A204.1 (cell line): ENCODE measurements at regions not wholly inside any gene's neighbourhood (a gene's known extent, or its start where the extent isn't known, plus 50 kb on each side); places are given as distances from the start of the nearest gene placed in this dataset.
"Not testable (repeated sequence)": the region's sequence is repeated elsewhere in the genome, so short reads cannot be mapped to it uniquely, and the experiment has no call there.

Experiments
- FAIRE-seq: peaks from 2 replicates; lab custom pipeline; 2012; peaks lifted over from hg19 to GRCh38; lab: Jason Lieb, UNC

DNA sequence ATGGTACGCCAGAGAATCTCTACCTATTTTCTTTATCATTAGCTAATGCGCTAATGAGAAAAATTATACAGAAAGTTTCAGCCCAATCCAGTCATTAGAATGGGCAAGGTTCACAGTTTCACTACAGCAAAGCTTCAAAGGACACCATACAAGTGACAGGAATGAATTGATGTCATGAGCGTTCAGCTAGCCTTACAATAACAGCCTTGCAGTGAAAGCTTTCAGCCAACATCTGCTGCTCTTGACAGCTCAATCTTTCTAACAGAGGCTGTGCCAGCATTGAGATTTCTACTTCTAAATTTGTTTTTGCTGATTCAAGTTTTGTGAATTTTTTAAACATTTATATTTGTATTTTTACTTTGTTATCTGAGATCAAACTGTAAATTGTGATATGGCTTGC, 302.4 kb upstream of the FAM174A start:
- no peak for FAIRE-seq

DNA sequence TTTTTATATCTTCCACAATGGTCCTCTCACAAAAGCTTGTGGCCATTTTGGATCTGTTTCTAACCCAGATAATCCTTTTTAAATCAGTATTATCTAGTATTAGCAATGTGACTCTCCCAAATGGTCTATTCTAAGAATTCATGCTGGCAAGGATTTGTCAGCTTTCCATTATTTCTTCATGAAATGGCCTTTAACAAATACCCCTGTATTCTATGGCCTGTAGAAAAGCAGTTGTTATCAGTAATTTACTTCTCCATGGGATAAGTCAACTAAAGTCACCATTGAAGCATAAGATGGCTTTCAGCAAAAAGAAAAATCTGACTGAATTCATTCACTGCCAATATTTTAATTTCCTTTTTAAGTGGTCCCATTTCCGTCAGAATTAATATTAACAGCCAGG, 346.4 kb upstream of the FAM174A start:
- no peak for FAIRE-seq

DNA sequence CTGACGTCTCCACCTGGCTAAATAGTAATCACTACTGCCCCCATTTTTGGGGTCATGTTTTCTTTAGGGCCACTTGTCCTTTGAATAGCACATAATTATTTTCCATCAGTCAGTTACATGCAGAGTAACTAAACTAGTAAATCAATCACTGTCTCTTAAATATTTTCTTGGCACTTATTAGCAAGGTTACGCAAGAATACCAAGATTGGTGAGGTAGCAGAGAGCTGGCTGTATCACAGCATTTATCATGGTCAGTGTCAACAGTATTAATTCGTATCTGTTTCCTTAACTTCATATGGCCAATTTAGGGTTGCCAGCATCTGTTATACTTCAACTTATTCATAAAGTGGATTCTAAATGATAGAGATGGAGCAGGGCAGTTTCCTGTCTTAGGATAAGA, 346.8 kb upstream of the FAM174A start:
- no peak for FAIRE-seq

DNA sequence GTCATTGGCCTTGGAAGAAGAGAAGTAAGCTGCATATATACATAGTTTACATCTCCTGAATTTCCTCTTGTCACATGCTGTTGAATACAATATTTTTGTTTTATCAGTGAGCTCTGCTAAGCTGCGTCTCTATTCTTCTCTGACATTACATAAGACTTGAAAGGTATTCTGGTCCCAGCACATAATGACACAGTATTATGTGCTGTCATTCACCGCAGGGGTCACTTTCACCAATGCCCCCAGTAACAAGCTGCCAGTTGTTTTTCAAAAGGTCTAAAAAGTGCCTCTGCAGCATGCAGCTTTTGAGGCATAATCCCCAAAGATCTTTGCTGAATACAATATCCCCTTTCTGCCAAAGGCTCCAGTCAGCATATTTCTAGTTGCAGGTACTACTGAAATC, 349.0 kb upstream of the FAM174A start:
- FAIRE-seq: no peak

DNA sequence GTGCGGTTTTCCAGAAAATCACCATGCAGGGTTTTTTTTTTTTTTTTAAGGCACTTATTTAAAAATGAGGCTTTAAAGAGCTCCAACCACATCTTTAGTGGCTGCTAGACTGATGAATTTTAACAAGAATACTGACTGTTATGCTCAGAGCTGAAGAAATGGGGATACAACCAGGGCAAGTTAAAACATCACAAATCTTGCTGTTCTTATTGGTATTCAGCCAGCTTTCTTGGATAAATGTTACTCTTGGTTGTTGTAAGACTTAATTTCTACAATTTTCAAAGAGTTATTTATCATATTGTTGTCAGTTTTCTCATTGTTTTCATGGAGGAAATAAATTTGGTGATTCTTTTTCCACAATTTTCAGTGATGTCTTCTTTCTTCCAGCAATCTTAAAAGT, 352.8 kb upstream of the FAM174A start:
- FAIRE-seq: no peak

DNA sequence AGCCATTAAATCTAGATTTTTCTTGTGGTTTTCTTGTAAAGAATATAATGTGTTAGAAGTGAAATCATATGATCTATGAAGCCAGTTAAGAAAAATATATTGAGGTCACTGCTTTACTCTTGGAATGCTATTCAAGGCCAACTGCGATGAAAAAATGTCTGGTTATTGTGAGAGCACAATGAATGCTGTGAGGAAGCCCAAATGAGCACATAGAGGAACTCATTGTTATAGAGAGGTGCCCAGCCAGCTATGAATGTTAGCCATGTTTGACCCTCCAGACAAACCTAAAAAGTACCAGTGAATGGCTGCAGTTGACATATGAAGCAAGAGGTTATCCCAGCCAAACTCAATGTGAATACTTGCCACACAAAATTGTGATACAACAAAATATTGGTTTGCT, 359.8 kb upstream of the FAM174A start:
- no peak for FAIRE-seq

DNA sequence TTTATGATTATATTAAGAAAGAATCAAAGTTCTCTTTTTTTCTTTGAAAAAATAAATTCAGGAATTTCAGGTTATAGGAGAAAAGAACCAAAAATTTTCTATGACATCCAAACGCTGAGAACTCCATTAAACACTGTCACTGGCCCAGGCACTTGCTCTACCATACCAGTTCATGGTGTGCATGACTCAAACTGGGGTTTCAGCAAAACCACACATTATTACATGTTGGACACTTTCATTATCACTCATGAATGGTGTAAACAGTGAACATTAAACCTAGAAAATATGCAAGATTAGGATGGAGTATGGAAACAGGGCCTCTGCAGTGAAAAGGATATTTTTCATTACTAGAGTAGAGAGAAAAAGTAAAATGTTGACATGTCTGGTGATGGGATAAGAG, 369.9 kb upstream of the FAM174A start:
- FAIRE-seq: no peak

DNA sequence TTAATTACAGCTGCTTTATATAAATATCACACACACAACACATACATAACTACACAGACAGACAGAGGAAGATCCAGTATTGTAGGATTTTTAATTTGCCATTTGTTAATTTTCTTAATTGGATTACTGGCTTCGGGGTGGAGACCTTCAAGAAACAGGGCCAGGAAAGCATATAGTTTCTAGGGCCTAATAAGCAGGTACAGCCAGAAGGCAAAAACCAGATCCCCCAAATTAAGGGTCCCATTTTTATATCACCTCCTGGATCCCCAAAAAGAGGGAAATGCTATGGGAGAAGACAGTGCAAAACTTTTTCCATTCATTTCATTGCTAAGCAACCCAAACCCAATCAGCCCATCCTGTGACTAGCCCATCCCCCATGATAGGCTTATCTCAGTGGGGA, 373.3 kb upstream of the FAM174A start:
- no peak for FAIRE-seq

DNA sequence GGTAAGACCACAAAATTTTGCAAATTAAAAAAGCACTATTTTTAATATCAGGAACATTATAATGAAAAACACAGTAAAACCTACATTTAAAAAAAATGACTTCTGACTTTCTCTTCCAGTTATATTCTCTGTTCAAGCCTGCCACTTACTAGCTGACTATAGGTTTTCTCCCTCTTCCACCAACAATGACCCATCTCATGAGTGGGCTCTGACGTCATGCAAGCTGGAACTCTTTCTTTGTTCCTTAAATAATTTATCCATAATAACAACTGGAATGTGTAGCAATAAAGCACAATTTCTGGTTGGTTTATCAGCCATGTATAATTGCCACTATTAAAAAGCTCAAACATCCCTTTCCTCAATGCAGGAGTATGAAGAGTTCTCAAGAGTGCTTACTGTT, 378.1 kb upstream of the FAM174A start:
- FAIRE-seq: no peak

DNA sequence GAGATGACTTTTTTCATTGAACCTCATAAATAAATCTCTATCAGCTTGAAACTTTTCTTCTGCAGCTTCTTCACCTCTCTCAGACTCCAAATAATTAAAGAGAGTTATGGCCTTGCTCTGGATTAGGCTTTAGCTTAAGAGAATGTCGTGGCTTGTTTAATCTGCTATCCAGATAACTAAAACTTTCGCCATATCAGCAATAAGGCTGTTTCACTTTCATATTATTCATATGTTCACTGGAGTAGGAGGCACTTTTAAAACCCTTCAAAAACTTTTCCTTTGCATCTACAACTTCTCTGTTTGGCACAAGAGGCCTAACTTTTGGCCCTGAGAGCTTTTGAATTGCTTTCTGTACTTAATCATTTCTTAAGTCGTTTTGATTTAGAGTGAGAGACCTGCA, 386.9 kb upstream of the FAM174A start:
- FAIRE-seq: no peak

DNA sequence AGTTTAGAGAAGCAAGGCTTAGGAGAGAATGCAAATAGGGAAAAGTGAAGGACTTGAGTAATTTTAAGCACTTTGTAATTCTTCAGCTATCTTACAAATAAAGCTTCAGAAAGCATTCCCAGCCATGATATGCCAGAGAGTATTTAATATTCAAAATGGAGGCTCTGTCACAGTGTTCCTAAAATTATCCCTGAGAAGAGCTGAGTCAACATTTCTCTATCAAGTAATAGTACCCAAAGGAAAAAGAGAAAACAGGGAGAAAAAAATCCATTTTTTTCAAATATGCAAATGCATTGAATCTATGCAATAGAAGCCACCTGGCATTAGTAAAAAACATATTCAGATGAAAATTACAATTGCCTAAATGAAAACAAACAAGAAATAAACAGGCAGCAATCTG, 392.6 kb upstream of the FAM174A start:
- no peak for FAIRE-seq

DNA sequence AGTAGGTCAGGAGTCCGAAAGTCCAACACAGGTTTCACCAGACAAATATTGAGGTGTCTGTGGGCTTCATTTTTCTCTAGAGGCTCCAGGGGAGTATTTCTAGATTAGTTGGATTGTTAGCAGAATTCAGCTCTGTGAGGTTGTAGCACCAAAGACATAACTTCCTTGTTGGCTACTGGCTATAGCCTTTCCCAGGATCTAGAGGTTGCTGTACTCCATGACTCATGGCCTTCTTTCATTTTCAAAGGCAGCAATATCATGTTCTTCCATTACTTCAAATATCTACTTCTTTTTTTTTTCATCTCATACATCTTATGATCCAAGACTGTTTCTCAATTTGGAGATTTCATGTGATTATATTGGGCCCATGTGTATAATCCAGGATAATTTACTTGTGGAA, 404.0 kb upstream of the FAM174A start:
- FAIRE-seq: no peak

DNA sequence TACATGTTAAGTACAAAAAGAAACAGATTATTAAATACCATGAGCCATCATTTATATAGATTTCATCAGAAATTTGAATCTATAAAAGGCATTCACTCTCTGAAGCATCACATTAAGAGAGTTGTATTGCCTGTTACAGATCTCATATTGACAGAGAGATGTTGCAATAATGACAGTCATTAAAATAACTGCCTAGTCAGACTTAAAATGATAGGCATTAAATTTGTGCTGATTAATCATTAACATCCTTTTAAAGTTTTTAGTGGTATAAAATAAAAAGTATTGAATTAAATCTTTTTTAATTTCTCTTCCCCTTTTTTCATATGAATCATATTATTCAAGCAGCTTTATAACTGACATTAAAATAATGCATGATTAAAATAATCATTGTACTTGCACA, 404.9 kb upstream of the FAM174A start:
- no peak for FAIRE-seq

DNA sequence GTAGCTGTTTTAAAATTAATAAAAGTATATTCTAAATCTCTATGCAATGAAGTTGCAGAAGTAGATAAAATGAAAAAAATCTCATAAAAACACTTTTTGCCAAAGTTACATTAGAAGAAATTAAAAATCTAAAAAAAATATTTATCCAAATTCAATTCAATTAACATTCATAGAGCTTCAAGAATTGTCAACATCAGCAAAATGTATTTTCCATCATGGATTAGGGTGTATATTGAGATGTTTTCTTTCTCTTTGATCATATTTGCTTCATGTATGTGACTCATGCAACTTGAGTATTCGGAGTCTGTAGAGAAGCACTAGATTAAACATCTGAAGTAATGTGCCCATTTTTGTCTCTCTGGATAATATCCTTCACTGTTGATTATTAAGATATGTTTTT, 415.3 kb upstream of the FAM174A start:
- FAIRE-seq: peak; percentile 46

DNA sequence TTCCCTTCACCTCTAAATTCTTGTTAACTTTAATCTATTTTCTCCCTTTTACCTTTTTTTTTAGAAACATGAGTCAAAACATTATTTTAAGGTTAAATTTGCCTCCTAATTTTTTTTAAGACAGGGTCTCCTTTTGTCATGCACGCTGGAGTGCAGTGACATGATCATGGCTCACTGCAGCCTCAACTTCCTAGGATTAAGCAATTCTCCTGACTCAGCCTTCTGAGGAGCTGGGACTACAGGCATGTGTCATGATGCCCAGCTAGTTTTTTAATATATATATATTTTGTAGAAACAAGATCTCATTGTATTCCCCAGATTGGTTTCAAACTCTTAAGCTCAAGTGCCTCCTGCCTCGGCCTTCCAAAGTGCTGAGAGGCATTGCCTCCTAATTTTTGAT, 424.7 kb upstream of the FAM174A start:
- no peak for FAIRE-seq

DNA sequence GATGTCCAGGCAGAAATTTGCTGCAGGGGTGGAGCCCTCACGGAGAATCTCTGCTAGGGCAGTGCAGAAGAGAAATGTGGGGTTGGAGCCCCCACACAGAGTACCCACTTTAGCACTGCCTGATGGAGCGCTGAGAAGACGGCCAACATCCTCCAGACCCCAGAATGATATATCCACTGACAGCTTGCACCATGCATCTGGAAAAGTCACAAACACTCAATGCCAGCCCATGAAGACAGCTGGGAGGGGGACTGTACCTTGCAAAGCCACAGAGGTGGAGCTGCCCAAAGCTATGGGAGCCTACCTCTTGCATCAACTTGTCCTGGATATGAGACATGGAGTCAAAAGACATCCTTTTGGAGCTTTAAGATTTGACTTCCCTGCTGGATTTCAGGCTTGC, 426.3 kb upstream of the FAM174A start:
- FAIRE-seq: no peak

DNA sequence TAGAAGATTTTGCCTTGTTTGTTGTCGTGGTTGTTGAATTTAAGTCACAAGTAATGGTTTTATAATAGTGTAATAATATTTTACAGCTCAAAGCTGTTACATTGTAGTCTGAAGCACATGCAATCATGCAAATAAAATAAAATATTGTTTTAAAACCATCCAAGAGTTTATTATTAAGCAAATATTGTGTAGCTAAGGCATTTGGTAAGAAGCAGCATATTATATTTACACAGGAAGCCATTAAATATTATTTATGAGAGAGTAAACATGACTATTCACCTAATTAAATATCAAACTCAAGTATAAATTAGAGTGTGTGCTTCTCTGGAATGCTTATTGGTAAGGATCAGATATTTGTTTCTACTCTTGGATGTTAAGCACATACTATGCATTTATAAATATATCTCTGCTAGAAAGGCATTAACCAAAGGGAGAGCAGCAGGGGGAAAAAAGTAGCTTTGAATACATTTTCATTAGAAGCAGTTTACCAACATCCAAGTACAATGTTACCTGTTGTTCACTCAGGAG, 431.5 kb upstream of the FAM174A start:
- peak; percentile 19 for FAIRE-seq

DNA sequence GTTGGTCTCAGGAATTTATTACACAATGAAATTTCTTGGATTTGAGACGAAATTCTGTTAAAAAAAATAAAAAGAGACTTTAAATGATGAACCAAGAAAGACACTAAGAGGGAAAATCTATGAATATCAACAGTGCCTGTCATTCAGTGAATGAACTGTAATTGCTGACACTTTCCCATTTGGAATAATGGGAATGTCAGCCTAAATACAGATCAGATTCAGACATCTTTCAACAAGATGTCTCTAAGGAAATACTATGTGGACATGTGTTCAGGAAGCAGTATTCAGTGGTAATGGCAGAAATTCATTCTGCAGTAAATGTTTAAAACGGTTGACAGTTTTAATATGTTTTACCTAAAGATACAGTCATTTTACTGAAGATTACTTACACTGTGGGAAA, 433.7 kb upstream of the FAM174A start:
- FAIRE-seq: not testable (repeated sequence)

DNA sequence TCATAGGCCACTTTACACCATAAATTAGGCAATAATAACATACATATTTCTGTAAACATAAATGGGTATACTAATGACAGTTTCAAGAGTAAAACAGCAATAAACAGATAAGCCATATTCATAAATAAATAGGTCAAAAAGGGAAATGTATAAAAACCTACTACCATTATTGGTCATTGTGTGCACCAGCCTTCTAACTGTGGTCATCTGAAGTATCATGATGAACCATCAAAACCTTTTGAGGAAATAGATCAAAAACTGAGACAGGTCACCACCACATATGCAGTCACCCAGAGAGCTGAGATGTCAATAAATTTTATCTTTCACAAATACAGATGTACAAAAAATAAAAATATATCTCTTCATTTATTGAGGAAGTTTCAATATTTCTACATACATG, 438.8 kb upstream of the FAM174A start:
- FAIRE-seq: peak; percentile 72

DNA sequence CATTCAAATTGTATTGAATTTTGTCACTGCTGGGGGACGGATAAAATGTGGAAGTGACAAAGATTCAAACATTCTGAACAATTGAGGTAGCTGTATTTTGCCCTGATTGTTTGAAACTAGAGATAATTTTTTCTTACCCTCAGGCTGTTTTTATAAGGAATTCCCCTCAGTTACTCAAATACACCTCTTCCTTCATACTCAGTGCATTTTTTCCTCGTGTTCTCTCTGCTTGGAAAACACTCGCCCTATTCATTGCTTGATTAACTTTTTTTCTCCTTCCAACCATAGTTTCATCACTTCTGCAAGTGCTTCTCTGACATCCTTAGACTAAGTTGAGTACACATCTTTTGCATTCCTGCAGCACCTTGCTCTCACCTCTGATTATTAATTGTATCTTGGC, 454.5 kb upstream of the FAM174A start:
- FAIRE-seq: not testable (repeated sequence)

DNA sequence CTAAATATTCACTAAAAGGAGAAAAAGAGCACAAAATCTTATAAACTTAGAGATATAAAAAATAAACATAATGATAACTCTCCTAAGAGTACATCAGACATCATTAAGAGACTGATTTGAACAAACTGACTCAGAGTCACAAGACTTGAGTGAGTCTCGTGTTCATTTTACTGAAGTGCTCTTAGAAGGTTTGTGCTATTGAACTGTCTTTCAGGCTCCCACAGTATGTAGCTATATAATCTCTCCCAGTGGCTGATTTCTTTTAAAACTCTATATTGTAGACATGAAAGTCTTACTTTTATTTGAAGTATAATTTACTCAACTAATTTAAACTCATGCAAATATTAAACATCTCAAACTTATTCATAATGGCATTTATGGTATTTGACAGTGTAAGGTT, 456.0 kb upstream of the FAM174A start:
- not testable (repeated sequence) for FAIRE-seq

DNA sequence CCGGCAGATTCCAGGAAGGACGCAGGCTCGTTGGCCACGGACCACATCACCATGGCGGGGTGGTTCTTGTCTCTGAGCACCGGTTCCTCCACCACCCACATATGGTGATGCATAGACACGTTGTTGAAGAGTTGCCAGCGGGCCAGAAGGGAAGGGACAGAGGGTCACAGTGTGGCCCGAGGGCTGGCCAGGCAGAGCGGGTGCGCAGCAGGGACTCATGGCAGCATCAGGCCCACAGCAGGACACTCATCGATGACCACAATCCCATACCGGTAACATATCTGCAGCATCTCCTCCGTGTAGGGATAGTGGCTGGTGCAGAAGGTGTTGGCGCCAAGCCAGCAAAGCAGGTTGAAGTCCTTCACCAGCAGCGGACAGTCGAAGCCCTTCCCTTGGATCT, 469.2 kb upstream of the FAM174A start:
- not testable (repeated sequence) for FAIRE-seq

DNA sequence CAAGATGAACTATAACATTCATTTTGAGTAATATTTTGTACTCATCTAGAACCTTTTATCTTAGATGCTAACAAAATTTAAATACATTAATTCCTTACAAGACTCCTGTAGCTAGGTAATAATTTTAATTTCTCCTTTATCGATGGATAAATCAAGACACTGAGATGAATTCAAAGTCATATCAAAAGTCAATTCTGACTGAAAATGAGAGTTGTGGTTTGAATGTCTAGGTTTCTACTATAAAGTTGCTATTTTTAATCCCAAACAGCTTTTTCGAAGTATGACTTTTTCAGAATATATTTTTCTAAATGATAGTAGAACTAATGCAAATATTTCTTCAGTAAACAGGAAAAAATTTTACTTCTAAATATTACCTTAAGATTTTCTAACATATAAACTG, 491.7 kb upstream of the FAM174A start:
- FAIRE-seq: no peak

DNA sequence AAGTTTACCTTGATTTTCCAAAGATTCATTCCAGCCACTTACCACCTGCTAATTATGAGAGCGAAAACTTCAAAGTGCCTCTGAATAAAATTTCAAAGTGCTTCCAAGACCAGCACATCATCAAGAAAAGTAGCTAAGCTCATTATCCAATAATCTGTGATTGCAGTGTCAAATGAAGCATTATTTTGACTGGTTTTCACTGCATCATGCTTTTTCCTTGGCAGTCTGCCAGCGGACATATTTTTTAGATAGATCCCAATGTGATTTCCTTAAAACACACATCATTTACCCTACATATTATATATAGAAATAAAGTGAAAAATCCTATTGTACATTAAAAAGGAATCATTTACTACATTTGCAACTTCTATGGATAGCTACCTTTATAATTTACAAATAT, 508.6 kb upstream of the FAM174A start:
- FAIRE-seq: peak; percentile 14

DNA sequence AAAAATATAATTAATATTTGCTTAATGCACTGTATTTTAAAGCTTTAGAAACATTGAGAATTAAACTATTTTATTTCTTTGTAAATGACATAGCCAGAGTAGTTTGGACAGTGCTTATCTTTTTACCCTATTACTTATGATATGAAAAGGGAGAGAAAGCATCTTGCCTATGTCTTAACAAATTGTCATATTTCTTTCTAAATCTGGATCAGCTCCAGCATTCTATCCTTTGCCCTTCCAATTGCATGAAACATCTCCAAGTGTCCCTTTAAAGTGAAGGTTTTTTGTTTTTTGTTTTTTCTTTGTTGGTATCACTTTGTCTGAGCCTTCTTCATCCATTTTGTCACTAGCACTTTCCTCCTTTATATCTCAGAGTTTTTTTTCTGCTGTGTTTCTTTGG, 511.6 kb upstream of the FAM174A start:
- no peak for FAIRE-seq
